Vagina (tissue), 2 donors: ENCODE measurements at regions not wholly inside any gene's neighbourhood (a gene's known extent, or its start where the extent isn't known, plus 50 kb on each side); places are given as distances from the start of the nearest gene placed in this dataset.

ENCODE experiments used
- CTCF ChIP-seq, 3 experiments: fragments of 450-650 bp in 2 of 3; fragments of 200-600 bp in 1 of 3; sonication (generic) in 1 of 3; IDR thresholded peaks; one replicate each; pipeline ENCODE4 v1.5.1; 2017 to 2019; ENCODE audit warnings: antibody characterized with exemption in 3 of 3, mild to moderate bottlenecking in 2 of 3, moderate library complexity in 2 of 3
- POLR2A ChIP-seq, 2 donors: fragments of 450-650 bp; IDR thresholded peaks; one replicate each; pipeline ENCODE4 v1.6.1; 2017; ENCODE audit warnings: antibody characterized with exemption in 2 of 2, mild to moderate bottlenecking in 2 of 2, moderate library complexity in 2 of 2
- POLR2AphosphoS5 ChIP-seq, 2 donors: sonication (generic); formaldehyde crosslinking; IDR thresholded peaks; one replicate each; pipeline ENCODE4 v1.9.0; 2017; ENCODE audit warnings: antibody characterized with exemption in 2 of 2, mild to moderate bottlenecking in 2 of 2, low read depth in 1 of 2; ENCODE audit not compliant: insufficient read depth in 1 of 2

GRCh38 chr16:16904601-16905000, 525.7 kb downstream of the NPIPA7 start:
- TF ChIP-seq CTCF (IDR thresholded peaks at IDR 0.05), result no peak
- TF ChIP-seq POLR2AphosphoS5 (IDR thresholded peaks at IDR 0.05; ENCODE audit: insufficient read depth in 1 of 2, low read depth in 1 of 2), result no peak
- TF ChIP-seq POLR2A (IDR thresholded peaks at IDR 0.05), result no peak
